WTC11 (cell line): ENCODE measurements at regions not wholly inside any gene's neighbourhood (a gene's known extent, or its start where the extent isn't known, plus 50 kb on each side); places are given as distances from the start of the nearest gene placed in this dataset.

Experiments used
- CREB1 ChIP-seq: sonication (generic); formaldehyde crosslinking; IDR thresholded peaks from 2 replicates; pipeline ENCODE4 v1.8.0; 2023; ENCODE audit warnings: mild to moderate bottlenecking, missing genetic modification reagents
- CTCF ChIP-seq: fragments of 200-600 bp; IDR thresholded peaks from 2 replicates; pipeline ENCODE4 v1.8.0; 2022; ENCODE audit warnings: antibody characterized with exemption
- ESRRA ChIP-seq: sonication (generic); formaldehyde crosslinking; IDR thresholded peaks from 2 replicates; pipeline ENCODE4 v1.8.1; 2022; ENCODE audit warnings: mild to moderate bottlenecking, missing genetic modification reagents, borderline replicate concordance
- SP1 ChIP-seq: sonication (generic); formaldehyde crosslinking; conservative IDR thresholded peaks from 2 replicates; pipeline ENCODE4 v1.8.1; 2022; ENCODE audit warnings: missing genetic modification reagents
- TF ChIP-seq, protein P1 (sequence below): sonication (generic); formaldehyde crosslinking; conservative IDR thresholded peaks from 2 replicates; pipeline ENCODE4 v1.8.1; 2023; ENCODE audit warnings: mild to moderate bottlenecking, low read depth, missing genetic modification reagents, moderate library complexity
- TF ChIP-seq, protein P2 (sequence below): sonication (generic); formaldehyde crosslinking; IDR thresholded peaks from 2 replicates; pipeline ENCODE4 v1.8.1; 2022; ENCODE audit warnings: missing genetic modification reagents, borderline replicate concordance

DNA sequence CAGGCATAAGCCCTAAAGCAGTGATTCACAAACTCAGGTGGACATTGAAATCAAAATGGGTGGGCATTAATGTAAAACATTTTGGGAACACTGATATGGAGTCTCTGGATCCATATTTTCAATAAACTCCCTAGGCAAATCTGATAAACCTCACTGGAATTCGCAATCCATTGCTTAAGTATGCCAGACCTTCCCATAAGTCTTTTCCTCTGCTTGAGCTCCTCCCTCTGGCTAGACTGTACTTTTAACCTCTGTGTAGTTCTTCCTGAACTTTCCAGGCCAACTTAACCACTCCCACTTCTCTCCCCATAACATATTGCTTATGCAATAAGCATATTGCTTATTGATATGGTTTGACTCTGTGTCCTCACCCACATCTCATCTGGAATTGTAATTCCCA lies 629.7 kb upstream of the IMPG1 start:
- no peak for TF ChIP-seq CREB1 (CRISPR knock-in tag)
- TF ChIP-seq, protein P1, sequence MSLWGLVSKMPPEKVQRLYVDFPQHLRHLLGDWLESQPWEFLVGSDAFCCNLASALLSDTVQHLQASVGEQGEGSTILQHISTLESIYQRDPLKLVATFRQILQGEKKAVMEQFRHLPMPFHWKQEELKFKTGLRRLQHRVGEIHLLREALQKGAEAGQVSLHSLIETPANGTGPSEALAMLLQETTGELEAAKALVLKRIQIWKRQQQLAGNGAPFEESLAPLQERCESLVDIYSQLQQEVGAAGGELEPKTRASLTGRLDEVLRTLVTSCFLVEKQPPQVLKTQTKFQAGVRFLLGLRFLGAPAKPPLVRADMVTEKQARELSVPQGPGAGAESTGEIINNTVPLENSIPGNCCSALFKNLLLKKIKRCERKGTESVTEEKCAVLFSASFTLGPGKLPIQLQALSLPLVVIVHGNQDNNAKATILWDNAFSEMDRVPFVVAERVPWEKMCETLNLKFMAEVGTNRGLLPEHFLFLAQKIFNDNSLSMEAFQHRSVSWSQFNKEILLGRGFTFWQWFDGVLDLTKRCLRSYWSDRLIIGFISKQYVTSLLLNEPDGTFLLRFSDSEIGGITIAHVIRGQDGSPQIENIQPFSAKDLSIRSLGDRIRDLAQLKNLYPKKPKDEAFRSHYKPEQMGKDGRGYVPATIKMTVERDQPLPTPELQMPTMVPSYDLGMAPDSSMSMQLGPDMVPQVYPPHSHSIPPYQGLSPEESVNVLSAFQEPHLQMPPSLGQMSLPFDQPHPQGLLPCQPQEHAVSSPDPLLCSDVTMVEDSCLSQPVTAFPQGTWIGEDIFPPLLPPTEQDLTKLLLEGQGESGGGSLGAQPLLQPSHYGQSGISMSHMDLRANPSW (CRISPR knock-in tag), result no peak
- no peak for TF ChIP-seq ESRRA (CRISPR knock-in tag)
- TF ChIP-seq SP1, result no peak
- TF ChIP-seq CTCF, result no peak
- TF ChIP-seq, protein P2, sequence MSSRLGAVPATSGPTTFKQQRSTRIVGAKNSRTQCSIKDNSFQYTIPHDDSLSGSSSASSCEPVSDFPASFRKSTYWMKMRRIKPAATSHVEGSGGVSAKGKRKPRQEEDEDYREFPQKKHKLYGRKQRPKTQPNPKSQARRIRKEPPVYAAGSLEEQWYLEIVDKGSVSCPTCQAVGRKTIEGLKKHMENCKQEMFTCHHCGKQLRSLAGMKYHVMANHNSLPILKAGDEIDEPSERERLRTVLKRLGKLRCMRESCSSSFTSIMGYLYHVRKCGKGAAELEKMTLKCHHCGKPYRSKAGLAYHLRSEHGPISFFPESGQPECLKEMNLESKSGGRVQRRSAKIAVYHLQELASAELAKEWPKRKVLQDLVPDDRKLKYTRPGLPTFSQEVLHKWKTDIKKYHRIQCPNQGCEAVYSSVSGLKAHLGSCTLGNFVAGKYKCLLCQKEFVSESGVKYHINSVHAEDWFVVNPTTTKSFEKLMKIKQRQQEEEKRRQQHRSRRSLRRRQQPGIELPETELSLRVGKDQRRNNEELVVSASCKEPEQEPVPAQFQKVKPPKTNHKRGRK (CRISPR knock-in tag), result no peak
